GM18873 (cell line): ENCODE measurements at regions not wholly inside any gene's neighbourhood (a gene's known extent, or its start where the extent isn't known, plus 50 kb on each side); places are given as distances from the start of the nearest gene placed in this dataset.
"Not testable (repeated sequence)": the region's sequence is repeated elsewhere in the genome, so short reads cannot be mapped to it uniquely, and the experiment has no call there.

Source experiments
- ATAC-seq: cut with Tn5 transposase; IDR thresholded peaks from one replicate; pipeline ENCODE4 v1.9.1; 2021; ENCODE audit warnings: mild to moderate bottlenecking, moderate library complexity, moderate number of reproducible peaks; ENCODE audit not compliant: unreplicated experiment, low FRiP score

GRCh38 chr6:92962846-92963245 lies 456.5 kb downstream of the EPHA7 start:
- ATAC-seq: no peak

GRCh38 chr6:92952111-92952510 lies 467.2 kb downstream of the EPHA7 start:
- ATAC-seq: not testable (repeated sequence)

- ATAC-seq: no peak
Measured at GRCh38 chr6:92945799-92946198, 473.6 kb downstream of the EPHA7 start.

GRCh38 chr6:92944132-92944531 lies 475.2 kb downstream of the EPHA7 start:
- no peak for ATAC-seq

GRCh38 chr6:92942549-92942948 lies 476.8 kb downstream of the EPHA7 start:
- no peak for ATAC-seq

GRCh38 chr6:92934625-92935024 lies 484.7 kb downstream of the EPHA7 start:
- no peak for ATAC-seq

GRCh38 chr6:92930171-92930570 lies 489.2 kb downstream of the EPHA7 start:
- no peak for ATAC-seq

GRCh38 chr6:92922216-92922806 lies 497.0 kb downstream of the EPHA7 start:
- ATAC-seq: no peak

- no peak for ATAC-seq
Measured at GRCh38 chr6:92915466-92915865, 503.9 kb downstream of the EPHA7 start.

- ATAC-seq: no peak
Measured at GRCh38 chr6:92911301-92911700, 508.1 kb downstream of the EPHA7 start.

GRCh38 chr6:92910646-92911045 lies 508.7 kb downstream of the EPHA7 start:
- ATAC-seq: no peak

- ATAC-seq: no peak
Measured at GRCh38 chr6:92906385-92906784, 513.0 kb downstream of the EPHA7 start.

GRCh38 chr6:92893741-92894140 lies 525.6 kb downstream of the EPHA7 start:
- no peak for ATAC-seq

- ATAC-seq: no peak
Measured at GRCh38 chr6:92892626-92893170, 526.7 kb downstream of the EPHA7 start.

GRCh38 chr6:92888316-92888715 lies 531.0 kb downstream of the EPHA7 start:
- ATAC-seq: no peak

- ATAC-seq: no peak
Measured at GRCh38 chr6:92887871-92888270, 531.5 kb downstream of the EPHA7 start.

- ATAC-seq: no peak
Measured at GRCh38 chr6:92879526-92879925, 539.8 kb downstream of the EPHA7 start.

- no peak for ATAC-seq
Measured at GRCh38 chr6:92864966-92865555, 554.3 kb downstream of the EPHA7 start.

GRCh38 chr6:92849636-92850035 lies 569.7 kb downstream of the EPHA7 start:
- no peak for ATAC-seq

GRCh38 chr6:92848901-92849300 lies 570.5 kb downstream of the EPHA7 start:
- ATAC-seq: no peak

GRCh38 chr6:92848459-92848858 lies 570.9 kb downstream of the EPHA7 start:
- no peak for ATAC-seq

GRCh38 chr6:92847988-92848387 lies 571.4 kb downstream of the EPHA7 start:
- no peak for ATAC-seq
